DMS153 treated with DMSO at 0.1 percent for 48 hours (cell line): ENCODE measurements at regions not wholly inside any gene's neighbourhood (a gene's known extent, or its start where the extent isn't known, plus 50 kb on each side); places are given as distances from the start of the nearest gene placed in this dataset.
"Not testable (repeated sequence)": the region's sequence is repeated elsewhere in the genome, so short reads cannot be mapped to it uniquely, and the experiment has no call there.

Experiments
- DNase-seq: peaks from one replicate; lab custom pipeline; 2025; ENCODE audit not compliant: unreplicated experiment; lab: John Stamatoyannopoulos, UW

DNA sequence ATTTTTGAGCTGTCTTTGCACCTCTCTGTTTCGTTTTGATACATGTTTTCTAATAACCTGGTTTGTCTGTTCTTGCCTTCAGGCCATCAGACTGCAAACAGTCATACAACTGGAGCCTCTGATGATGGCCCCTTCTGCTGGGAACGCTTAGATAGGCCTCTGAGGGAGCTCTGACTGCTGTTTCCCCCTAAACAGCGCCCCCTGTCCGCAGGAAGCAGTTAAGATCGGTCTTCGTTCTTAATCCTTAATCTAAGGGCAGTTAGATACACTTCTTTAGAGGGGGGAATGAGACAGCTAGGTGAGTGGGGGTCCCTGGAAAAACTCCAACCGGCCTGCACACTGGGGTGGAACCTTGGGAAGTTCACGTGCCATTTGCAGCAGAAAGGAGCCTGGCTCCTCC is 1338.8 kb upstream of the SEL1L start:
- DNase-seq = no peak

DNA sequence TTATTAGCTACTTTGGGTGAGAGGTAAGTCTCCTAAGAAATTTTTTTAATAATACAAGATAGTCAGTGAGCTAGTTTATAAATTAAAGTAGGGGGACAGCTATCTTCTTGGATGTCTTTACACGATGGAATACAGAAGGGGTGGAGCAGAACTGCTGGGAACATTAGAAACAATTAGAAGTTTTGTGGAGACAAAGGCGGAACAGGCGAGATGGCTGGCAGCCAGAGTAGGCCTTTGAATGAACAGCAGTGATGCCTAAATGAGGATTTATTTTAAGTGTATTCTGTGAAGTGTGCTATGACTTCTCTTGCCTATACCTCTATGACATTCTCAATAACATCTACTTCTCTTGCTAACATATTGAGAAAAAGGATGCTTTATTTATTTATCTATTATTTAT is 1345.3 kb upstream of the SEL1L start:
- no peak for DNase-seq

- no peak for DNase-seq
Measured at GRCh38 chr14:82879949-82880535, 1346.4 kb upstream of the SEL1L start.

DNA sequence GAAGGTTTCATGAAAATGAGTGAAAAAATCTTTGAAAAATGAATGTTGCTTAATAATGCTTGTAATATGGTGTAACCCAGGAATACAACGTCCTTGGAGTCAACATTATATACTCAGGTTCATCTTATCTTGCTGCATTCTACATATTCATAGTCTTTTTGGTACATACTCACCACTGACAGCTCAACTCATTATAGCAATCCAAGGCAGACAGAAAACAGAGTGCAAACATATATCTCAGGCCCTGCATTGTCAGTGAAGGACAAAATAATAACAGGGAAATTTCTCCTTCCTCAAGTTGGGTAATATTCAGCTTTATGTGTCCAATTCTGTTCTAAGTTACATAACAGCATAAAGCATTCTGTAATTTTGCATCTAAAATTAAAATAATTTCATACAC is 1353.0 kb upstream of the SEL1L start:
- DNase-seq = no peak

- DNase-seq = no peak
Measured at GRCh38 chr14:82889701-82890100, 1356.0 kb upstream of the SEL1L start.

- no peak for DNase-seq
Measured at GRCh38 chr14:82896476-82896875, 1362.8 kb upstream of the SEL1L start.

- DNase-seq = no peak
Measured at GRCh38 chr14:82897469-82898308, 1364.0 kb upstream of the SEL1L start.

DNA sequence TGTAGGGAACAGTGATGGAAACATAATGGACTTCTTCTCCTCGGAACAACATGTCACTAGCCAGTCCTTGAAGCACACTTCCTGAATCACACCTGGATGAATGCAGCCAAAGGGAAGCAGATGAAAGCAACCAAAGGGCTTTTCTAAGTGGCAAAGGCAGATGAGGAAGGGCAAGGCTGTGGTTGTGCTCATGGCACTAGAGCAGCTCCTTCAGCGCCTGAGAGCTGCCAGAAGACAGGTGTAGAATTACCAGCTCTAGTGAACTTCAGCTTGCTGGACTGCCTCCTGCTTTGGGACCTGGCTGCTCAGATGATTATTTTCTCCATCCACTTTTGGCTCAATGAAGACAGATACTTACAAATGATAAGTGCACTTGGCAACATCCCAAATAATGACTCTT is 1372.1 kb upstream of the SEL1L start:
- DNase-seq = no peak

DNA sequence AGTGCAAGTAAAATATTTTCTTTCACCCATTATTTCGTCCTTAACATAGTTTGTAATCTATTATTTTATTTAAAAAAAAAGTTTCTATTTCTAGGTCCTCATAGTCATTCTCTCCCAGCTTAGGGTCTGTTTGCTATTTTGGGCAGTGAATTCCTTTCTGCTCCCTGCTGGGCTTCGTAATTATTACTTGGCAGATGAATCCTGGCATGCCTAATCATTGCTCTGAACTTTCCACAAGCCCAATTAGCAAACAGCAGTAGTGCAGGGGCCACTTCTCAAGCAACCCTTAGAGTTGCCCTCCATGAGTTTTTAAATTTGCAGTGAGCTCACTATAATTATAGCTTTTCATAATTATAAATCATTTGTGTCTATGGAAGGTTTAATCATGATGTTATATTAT is 1378.3 kb upstream of the SEL1L start:
- DNase-seq = no peak

DNA sequence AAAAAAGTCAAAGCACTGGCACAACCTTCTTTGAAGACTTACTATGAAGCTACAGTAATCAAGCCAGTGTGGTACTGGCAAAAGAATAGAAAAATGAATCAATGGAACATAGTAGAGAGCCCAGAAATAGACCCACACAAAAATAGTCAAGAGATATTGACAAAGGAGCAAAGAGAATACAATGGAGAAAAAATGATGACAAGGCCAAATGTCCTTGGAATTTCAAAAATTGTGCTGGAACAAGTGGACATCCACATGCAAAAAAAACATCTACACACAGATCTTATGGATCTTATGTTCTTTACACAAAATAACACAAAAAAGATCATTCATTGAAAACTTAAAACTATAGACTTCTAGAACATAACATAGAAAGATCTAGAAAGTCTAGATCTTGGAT is 1379.7 kb upstream of the SEL1L start:
- no peak for DNase-seq

- DNase-seq = no peak
Measured at GRCh38 chr14:82915381-82915780, 1381.7 kb upstream of the SEL1L start.

DNA sequence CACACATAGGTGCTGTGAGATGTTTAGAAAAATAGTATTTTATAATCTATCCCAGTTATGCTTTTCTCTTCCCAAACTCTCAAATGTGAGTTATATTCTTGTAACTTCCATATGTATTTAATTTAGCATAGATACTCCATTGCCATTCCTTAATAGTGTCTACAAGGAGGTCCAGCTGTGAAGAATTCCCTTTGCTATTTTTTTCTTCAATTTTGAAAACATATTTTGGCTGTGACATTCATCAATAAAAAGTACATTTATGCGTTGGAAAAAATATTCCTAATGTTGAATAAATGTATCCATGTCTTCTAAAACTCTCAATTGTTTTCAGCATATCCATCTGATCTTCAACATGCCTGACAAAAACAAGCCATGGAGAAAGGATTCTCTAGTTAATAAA is 1402.0 kb upstream of the SEL1L start:
- DNase-seq = no peak

- DNase-seq = no peak
Measured at GRCh38 chr14:82951171-82951570, 1417.5 kb upstream of the SEL1L start.

- DNase-seq = no peak
Measured at GRCh38 chr14:82963756-82964155, 1430.1 kb upstream of the SEL1L start.

GRCh38 chr14:82987502-82988124 is 1454.0 kb upstream of the SEL1L start:
- DNase-seq = no peak

DNA sequence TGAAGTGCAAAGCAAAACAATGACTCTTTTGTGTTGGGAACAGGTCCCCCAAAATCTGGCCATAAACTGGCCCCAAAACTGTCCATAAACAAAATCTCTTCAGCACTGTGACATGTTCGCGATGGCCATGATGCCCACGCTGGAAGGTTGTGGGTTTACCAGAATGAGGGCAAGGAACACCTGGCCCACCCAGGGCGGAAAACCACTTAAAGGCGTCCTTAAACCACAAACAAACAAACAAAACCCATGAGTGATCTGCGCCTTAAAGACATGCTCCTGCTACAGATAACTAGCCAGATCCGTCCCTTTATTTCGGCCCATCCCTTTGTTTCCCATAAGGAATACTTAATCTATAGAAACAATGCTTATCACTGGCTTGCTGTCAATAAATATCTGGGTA is 1460.9 kb upstream of the SEL1L start:
- DNase-seq = not testable (repeated sequence)

GRCh38 chr14:82999802-83000201 is 1466.1 kb upstream of the SEL1L start:
- no peak for DNase-seq

DNA sequence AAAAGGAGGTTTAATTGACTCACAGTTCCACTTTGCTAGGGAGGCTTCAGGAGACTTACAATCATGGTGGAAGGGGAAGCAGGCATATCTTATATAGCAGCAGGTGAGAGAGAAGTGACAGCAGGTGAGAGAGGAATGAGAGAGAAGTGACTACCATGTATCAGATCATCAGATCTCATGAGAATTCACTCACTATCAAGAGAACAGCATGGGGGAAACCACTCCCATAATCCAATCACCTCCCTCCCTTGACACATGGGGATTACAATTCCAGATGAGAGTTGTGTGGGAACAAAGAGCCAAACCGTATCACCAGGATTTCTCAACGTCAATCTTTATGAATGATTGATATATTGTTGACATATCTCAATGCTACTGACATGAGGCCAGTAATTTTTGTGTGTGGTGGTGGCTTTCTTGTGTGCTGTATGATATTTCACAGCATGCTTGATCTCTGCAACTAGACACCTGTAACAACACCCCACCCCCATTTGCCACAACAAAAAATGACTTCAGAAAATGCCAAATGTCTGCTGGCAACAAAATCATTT is 1470.9 kb upstream of the SEL1L start:
- no peak for DNase-seq

- DNase-seq = no peak
Measured at GRCh38 chr14:83006121-83006670, 1472.5 kb upstream of the SEL1L start.

DNA sequence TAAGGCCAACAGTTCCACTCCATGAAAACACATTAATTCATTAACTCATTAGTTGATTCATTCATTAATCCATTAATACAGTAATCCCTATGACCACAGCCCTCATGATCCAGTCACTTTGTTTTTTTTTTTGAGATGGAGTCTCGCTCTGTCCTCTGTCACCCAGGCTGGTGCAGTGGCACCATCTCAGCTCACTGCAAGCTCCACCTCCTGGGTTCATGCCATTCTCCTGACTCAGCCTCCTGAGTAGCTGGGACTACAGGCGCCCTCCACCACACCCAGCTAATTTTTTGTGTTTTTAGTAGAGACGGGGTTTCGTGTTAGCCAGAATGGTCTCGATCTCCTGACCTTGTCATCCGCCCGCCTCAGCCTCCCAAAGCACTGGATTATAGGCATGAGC is 1473.4 kb upstream of the SEL1L start:
- not testable (repeated sequence) for DNase-seq

- no peak for DNase-seq
Measured at GRCh38 chr14:83007641-83008225, 1474.1 kb upstream of the SEL1L start.
